GM21619 (cell line): ENCODE measurements at regions not wholly inside any gene's neighbourhood (a gene's known extent, or its start where the extent isn't known, plus 50 kb on each side); places are given as distances from the start of the nearest gene placed in this dataset.

Source experiments
- ATAC-seq: cut with Tn5 transposase; IDR thresholded peaks from one replicate; pipeline ENCODE4 v1.9.1; 2021; ENCODE audit not compliant: unreplicated experiment

GRCh38 chr6:22045261-22045912 is 251.4 kb downstream of the PRL start:
- no peak for ATAC-seq

GRCh38 chr6:22049002-22049401 is 247.8 kb downstream of the PRL start:
- no peak for ATAC-seq

GRCh38 chr6:22053391-22053997 is 243.3 kb downstream of the PRL start:
- ATAC-seq: no peak

- no peak for ATAC-seq
Observed at GRCh38 chr6:22056398-22056797, 240.4 kb downstream of the PRL start.

GRCh38 chr6:22057962-22058361 is 238.9 kb downstream of the PRL start:
- no peak for ATAC-seq

- no peak for ATAC-seq
Observed at GRCh38 chr6:22059126-22059525, 237.7 kb downstream of the PRL start.

GRCh38 chr6:22059946-22060345 is 236.9 kb downstream of the PRL start:
- no peak for ATAC-seq

GRCh38 chr6:22062807-22063408 is 233.9 kb downstream of the PRL start:
- ATAC-seq: peak; percentile 64

GRCh38 chr6:22064558-22064957 is 232.3 kb downstream of the PRL start:
- no peak for ATAC-seq

- no peak for ATAC-seq
Observed at GRCh38 chr6:22067122-22067521, 229.7 kb downstream of the PRL start.

- ATAC-seq: no peak
Observed at GRCh38 chr6:22067671-22068070, 229.2 kb downstream of the PRL start.

GRCh38 chr6:22068561-22069305 is 228.1 kb downstream of the PRL start:
- peak; percentile 46 for ATAC-seq

- ATAC-seq: no peak
Observed at GRCh38 chr6:22069306-22069800, 227.5 kb downstream of the PRL start.

- no peak for ATAC-seq
Observed at GRCh38 chr6:22071270-22072041, 225.4 kb downstream of the PRL start.

GRCh38 chr6:22072949-22073348 is 223.9 kb downstream of the PRL start:
- ATAC-seq: no peak

- no peak for ATAC-seq
Observed at GRCh38 chr6:22073516-22074198, 223.2 kb downstream of the PRL start.

GRCh38 chr6:22078288-22078687 is 218.5 kb downstream of the PRL start:
- ATAC-seq: no peak

- ATAC-seq: no peak
Observed at GRCh38 chr6:22078802-22079545, 217.9 kb downstream of the PRL start.

- no peak for ATAC-seq
Observed at GRCh38 chr6:22079783-22080182, 217.1 kb downstream of the PRL start.

- ATAC-seq: peak; percentile 51
Observed at GRCh38 chr6:22081709-22082108, 215.1 kb downstream of the PRL start.
